H4 (cell line): ENCODE measurements at regions not wholly inside any gene's neighbourhood (a gene's known extent, or its start where the extent isn't known, plus 50 kb on each side); places are given as distances from the start of the nearest gene placed in this dataset.
"Not testable (repeated sequence)": the region's sequence is repeated elsewhere in the genome, so short reads cannot be mapped to it uniquely, and the experiment has no call there.

Experiments
- DNase-seq: peaks from one replicate; pipeline ENCODE4 v3.0.0-alpha.2; 2015; ENCODE audit warnings: low spot score

GRCh38 chr7:150101282-150101681 is 221.9 kb upstream of the LRRC61 start:
- not testable (repeated sequence) for DNase-seq

- DNase-seq = not testable (repeated sequence)
These were observed 215.9 kb upstream of the LRRC61 start for GRCh38 chr7:150107283-150107682.

- DNase-seq = peak; percentile 10
These were observed 212.8 kb upstream of the LRRC61 start for GRCh38 chr7:150110375-150110820.

- not testable (repeated sequence) for DNase-seq
These were observed 212.3 kb upstream of the LRRC61 start for GRCh38 chr7:150110882-150111281.

GRCh38 chr7:150111373-150112139 is 211.6 kb upstream of the LRRC61 start:
- not testable (repeated sequence) for DNase-seq

- not testable (repeated sequence) for DNase-seq
These were observed 209.9 kb upstream of the LRRC61 start for GRCh38 chr7:150113301-150113700.

- DNase-seq = not testable (repeated sequence)
These were observed 208.6 kb upstream of the LRRC61 start for GRCh38 chr7:150114591-150114990.

- DNase-seq = not testable (repeated sequence)
These were observed 203.2 kb upstream of the LRRC61 start for GRCh38 chr7:150119966-150120365.

GRCh38 chr7:150125831-150126230 is 197.3 kb upstream of the LRRC61 start:
- not testable (repeated sequence) for DNase-seq

GRCh38 chr7:150134451-150134850 is 188.7 kb upstream of the LRRC61 start:
- DNase-seq = not testable (repeated sequence)

GRCh38 chr7:150135620-150136190 is 187.4 kb upstream of the LRRC61 start:
- DNase-seq = not testable (repeated sequence)

- not testable (repeated sequence) for DNase-seq
These were observed 183.3 kb upstream of the LRRC61 start for GRCh38 chr7:150139840-150140239.

- not testable (repeated sequence) for DNase-seq
These were observed 181.4 kb upstream of the LRRC61 start for GRCh38 chr7:150141525-150142345.

- DNase-seq = not testable (repeated sequence)
These were observed 177.0 kb upstream of the LRRC61 start for GRCh38 chr7:150146124-150146523.

- not testable (repeated sequence) for DNase-seq
These were observed 175.6 kb upstream of the LRRC61 start for GRCh38 chr7:150147524-150147923.

GRCh38 chr7:150156015-150156414 is 167.1 kb upstream of the LRRC61 start:
- not testable (repeated sequence) for DNase-seq

- DNase-seq = peak; percentile 2
These were observed 164.5 kb upstream of the LRRC61 start for GRCh38 chr7:150158696-150159095.

- DNase-seq = not testable (repeated sequence)
These were observed 153.6 kb upstream of the LRRC61 start for GRCh38 chr7:150169515-150169914.

GRCh38 chr7:150169943-150170490 is 153.1 kb upstream of the LRRC61 start:
- DNase-seq = not testable (repeated sequence)

- DNase-seq = not testable (repeated sequence)
These were observed 139.6 kb upstream of the LRRC61 start for GRCh38 chr7:150183602-150184001.

- peak; percentile 20 for DNase-seq
These were observed 133.2 kb upstream of the LRRC61 start for GRCh38 chr7:150189963-150190362.

GRCh38 chr7:150192541-150192940 is 130.6 kb upstream of the LRRC61 start:
- not testable (repeated sequence) for DNase-seq
